ENCODE measurements at regions not wholly inside any gene's neighbourhood (a gene's known extent, or its start where the extent isn't known, plus 50 kb on each side); places are given as distances from the start of the nearest gene placed in this dataset.

- TF ChIP-seq ARNT (IDR thresholded peaks at IDR 0.05) (no peak), SP1 (IDR thresholded peaks at IDR 0.05) (no peak), PKNOX1 (IDR thresholded peaks at IDR 0.05) (no peak)
These were observed 239.2 kb upstream of the ZMIZ1 start for GRCh38 chr10:78829565-78829964.

All from HEK293T (cell line).